ENCODE measurements at regions not wholly inside any gene's neighbourhood (a gene's known extent, or its start where the extent isn't known, plus 50 kb on each side); places are given as distances from the start of the nearest gene placed in this dataset.

DNA sequence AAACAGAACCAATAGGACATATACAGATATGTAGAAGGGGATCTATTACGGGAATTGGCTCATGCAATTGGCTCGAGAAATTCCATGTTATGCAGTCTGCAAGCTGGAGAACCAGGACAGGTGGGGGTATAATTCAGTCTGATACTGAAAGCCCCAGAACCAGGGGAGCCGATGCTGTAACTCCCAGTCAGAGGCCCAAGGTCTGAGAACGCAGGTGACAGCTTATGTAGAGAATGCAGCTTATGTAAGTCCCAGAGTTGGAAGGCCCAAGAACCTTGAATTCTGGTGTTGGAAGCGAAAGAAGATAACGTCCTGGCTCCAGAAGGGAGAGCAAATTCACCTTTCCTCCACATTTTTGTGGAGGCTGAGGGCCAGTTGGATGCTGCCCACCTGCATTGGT is 62.7 kb downstream of the CCNL1 start:
- Histone ChIP-seq H3K27ac (ENCODE audit: insufficient read length, low read depth, low read length) (no peak overlapping the region), H4K20me1 (ENCODE audit: control insufficient read depth, insufficient read depth, insufficient read length) (no peaks in the 10 kb centered on the region), H2AK5ac (ENCODE audit: insufficient read length, low read length) (no peak overlapping the region), H3K56ac (ENCODE audit: insufficient read length, low read depth, low read length) (no peak overlapping the region), H4K8ac (replicated peaks; ENCODE audit: insufficient read length, low read depth, low read length) (no peak overlapping the region), H3K4me2 (ENCODE audit: insufficient read depth, insufficient read length, low read length) (no peak overlapping the region), H3T11ph (ENCODE audit: low read length) (no peak overlapping the region), H2BK5ac (ENCODE audit: insufficient read length, low read length) (no peak overlapping the region), H3K9me3 (ENCODE audit: control insufficient read depth, low read depth, low read length) (no peaks in the 10 kb centered on the region), H3K9ac (ENCODE audit: extremely low read depth, insufficient read length, low read length) (no peak overlapping the region), H3K18ac (ENCODE audit: insufficient read length, low read depth, low read length) (no peak overlapping the region), H3K4me1 (ENCODE audit: insufficient read depth, low read length) (no peaks in the 10 kb centered on the region; the same call in 1 of the 2 replicates), H3K23me2 (ENCODE audit: insufficient read length, low read depth, low read length, poor library complexity, severe bottlenecking) (no peaks in the 10 kb centered on the region), H2BK120ac (ENCODE audit: low read depth, low read length, poor library complexity, severe bottlenecking) (no peak overlapping the region), H2BK20ac (ENCODE audit: low read depth, low read length, poor library complexity, severe bottlenecking) (no peak overlapping the region), H3K4ac (ENCODE audit: low read depth, low read length) (no peak overlapping the region), H2BK15ac (ENCODE audit: low read depth, low read length) (no peak overlapping the region), H3K14ac (ENCODE audit: insufficient read depth, low read length) (no peak overlapping the region), H2BK12ac (ENCODE audit: insufficient read length, low read depth, low read length) (no peak overlapping the region), H2AFZ (ENCODE audit: low read length) (no peak overlapping the region), H3K27me3 (ENCODE audit: insufficient read depth, low read length) (no peaks in the 10 kb centered on the region), H4K91ac (ENCODE audit: insufficient read length, low read depth, low read length) (no peak overlapping the region), H3K79me1 (ENCODE audit: insufficient read depth, low read depth, low read length, poor library complexity, severe bottlenecking) (no peaks in the 10 kb centered on the region), H3K79me2 (ENCODE audit: insufficient read depth, low read length) (no peaks in the 10 kb centered on the region), H3K23ac (ENCODE audit: insufficient read length, low read depth, low read length) (no peak overlapping the region), H4K5ac (ENCODE audit: insufficient read length, low read depth, low read length) (no peak overlapping the region)
- Mint-ChIP-seq H3K36me3 (ENCODE audit: insufficient read depth in 1 of 3, low read depth in 3 of 3) (no peaks in the 10 kb centered on the region), H3K27me3 (ENCODE audit: low read depth) (peaks cover 6% of the 10 kb centered on the region), H3K4me3 (no peak overlapping the region), H3K4me1 (peaks cover 22 to 23% of the 10 kb centered on the region in 2 experiments), H3K9me3 (no peaks in the 10 kb centered on the region), H3K27ac (peak overlapping the region in 1 of 3 experiments; percentile 70; a peak in 1 of 7 replicates)
- DNase-seq, result no peak
- no peak for TF ChIP-seq CTCF (conservative IDR thresholded peaks at IDR 0.05)
- no CpG with 5 or more reads among the region's 6 CpGs for WGBS (ENCODE audit: extremely low coverage, insufficient read length, low lambda C conversion rate)

Measured in H9 (cell line).